GM20000 (cell line): ENCODE measurements at regions not wholly inside any gene's neighbourhood (a gene's known extent, or its start where the extent isn't known, plus 50 kb on each side); places are given as distances from the start of the nearest gene placed in this dataset.
A peak's percentile ranks its signal among the peaks of the same experiment; 100 is the strongest.

ENCODE experiments used
- DNase-seq: peaks from one replicate; pipeline ENCODE4 v3.0.0; 2012; ENCODE audit warnings: low spot score
- CTCF ChIP-seq: IDR thresholded peaks from 2 replicates; pipeline ENCODE4 v1.5.1; 2012; ENCODE audit warnings: mild to moderate bottlenecking, control low read depth; ENCODE audit errors: extremely low read depth, missing control alignments

- no peak for TF ChIP-seq CTCF
- DNase-seq, result no peak
Measured at GRCh38 chr9:600006-600405, 241.5 kb upstream of the DMRT1 start.

GRCh38 chr9:602716-603115 is 238.8 kb upstream of the DMRT1 start:
- TF ChIP-seq CTCF, result no peak
- no peak for DNase-seq

GRCh38 chr9:603126-603525 is 238.4 kb upstream of the DMRT1 start:
- TF ChIP-seq CTCF, result no peak
- DNase-seq, result no peak

- no peak for DNase-seq
- no peak for TF ChIP-seq CTCF
Measured at GRCh38 chr9:607417-607816, 234.1 kb upstream of the DMRT1 start.

DNA sequence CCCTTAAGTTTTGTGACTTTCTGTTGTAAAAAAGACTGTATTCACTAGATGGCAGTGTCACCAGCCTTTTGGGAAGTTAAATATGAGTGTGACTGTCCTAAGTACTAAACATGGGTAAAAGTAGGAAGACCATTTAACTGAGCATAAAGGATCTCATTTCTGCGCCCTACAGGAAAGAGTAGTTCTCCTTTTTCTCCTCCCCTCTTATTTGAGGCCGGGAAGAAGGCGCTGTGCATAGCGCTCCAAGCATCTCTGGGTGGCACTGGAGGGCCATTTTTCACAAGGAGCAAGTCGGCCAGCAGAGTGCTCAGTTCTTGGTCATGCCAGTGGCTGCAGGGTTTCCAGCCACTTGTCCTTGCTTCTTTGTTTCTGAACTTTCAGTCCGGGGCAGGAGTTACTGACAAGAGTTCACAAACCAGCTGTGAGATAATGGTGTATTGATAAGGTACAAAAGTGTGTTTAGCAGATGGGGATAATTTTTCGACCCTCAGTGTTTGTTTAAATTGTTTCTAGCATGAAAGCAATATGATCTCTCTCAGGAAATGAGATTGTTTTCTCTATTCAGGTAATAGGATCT is 227.6 kb upstream of the DMRT1 start:
- DNase-seq, result peak; percentile 68
- peak; percentile 57 for TF ChIP-seq CTCF

- no peak for TF ChIP-seq CTCF
Measured at GRCh38 chr9:614431-614830, 227.1 kb upstream of the DMRT1 start.

DNA sequence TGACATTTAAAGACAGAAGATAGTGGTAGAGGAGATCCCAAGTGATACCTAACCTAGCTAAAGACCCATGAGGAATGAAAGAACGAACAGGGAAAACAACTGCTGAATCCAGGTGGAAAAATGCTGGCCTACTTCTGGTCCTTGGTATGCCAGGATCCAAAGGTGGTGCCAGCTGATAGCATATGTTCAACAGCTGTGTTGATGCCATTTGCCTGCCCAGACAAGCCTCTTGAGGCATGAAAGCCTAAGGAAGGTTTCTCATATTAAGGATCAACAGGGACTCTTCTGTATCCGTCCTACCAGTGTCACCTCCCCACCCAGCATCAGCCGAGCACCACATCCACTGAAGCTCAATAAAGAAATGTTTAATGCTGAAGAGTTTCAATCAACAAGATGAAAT is 225.7 kb upstream of the DMRT1 start:
- TF ChIP-seq CTCF, result no peak
- no peak for DNase-seq

More at GRCh38 chr9:614431-614830, 227.1 kb upstream of the DMRT1 start:
- no peak for DNase-seq
